ENCODE measurements at regions not wholly inside any gene's neighbourhood (a gene's known extent, or its start where the extent isn't known, plus 50 kb on each side); places are given as distances from the start of the nearest gene placed in this dataset.
"Not testable (repeated sequence)": the region's sequence is repeated elsewhere in the genome, so short reads cannot be mapped to it uniquely, and the experiment has no call there.

- intact Hi-C loops (cut with DNase I), result no loop called here
- Histone ChIP-seq H3K4me3 (no peak overlapping the region), H3K27ac (no peak overlapping the region), H3K9me3 (no peaks in the 10 kb centered on the region), H3K4me1 (ENCODE audit: insufficient read depth) (no peaks in the 10 kb centered on the region), H3K36me3 (no peaks in the 10 kb centered on the region), H3K27me3 (no peaks in the 10 kb centered on the region)
- DNase-seq, result no peak
- WGBS, 3 donors, result 87 to 95% (median 95%) methylated on average over 2 of the region's 2 CpGs
- no peak for TF ChIP-seq EP300 (IDR thresholded peaks at IDR 0.05)
Observed at GRCh38 chr16:72458035-72458434, 286.1 kb upstream of the PMFBP1 start.

DNA sequence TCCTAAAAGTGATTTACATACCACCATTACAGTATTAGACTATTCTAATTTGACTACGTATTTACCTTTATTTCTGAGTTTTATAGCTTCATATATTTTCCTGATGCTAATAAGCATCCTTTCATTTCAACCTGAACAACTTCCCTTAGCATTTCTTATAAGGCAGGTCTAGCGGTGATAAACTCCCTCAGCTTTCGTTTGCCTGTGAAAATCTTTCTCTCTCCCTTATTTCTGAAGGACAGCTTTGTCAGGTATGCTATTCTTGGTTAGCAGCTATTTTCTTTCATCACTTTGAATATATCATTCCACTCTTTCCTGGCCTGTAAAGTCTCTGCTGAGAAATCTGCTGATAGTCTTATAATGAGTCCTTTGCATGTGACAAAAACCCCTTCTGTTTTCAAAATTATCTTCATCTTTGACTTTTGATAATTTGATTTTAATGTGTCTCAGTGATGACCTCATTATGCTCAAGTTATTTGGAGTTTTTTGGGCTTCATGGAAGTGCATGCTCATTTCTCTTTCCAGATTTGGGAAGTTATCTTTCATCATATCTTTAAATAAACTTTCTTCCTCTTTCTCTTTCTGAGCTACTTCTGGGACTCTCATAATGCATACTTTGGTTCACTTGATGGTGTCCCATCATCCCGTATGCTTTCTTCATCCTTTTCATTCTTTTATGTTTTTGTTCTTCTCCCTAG is 285.4 kb upstream of the PMFBP1 start:
- Histone ChIP-seq H3K9me3 (no peaks in the 10 kb centered on the region), H3K27ac (no peak overlapping the region), H3K4me1 (ENCODE audit: insufficient read depth) (no peaks in the 10 kb centered on the region), H3K4me3 (no peak overlapping the region), H3K36me3 (no peaks in the 10 kb centered on the region), H3K27me3 (no peaks in the 10 kb centered on the region)
- DNase-seq, result no peak
- intact Hi-C loops (cut with DNase I), result no loop called here
- WGBS, 3 donors, result 94 to 97% (median 95%) methylated on average over 4 of the region's 4 CpGs
- no peak for TF ChIP-seq POLR2A (IDR thresholded peaks at IDR 0.05)
- no peak for TF ChIP-seq EP300 (IDR thresholded peaks at IDR 0.05)
- TF ChIP-seq CTCF (IDR thresholded peaks at IDR 0.05), result no peak

- Histone ChIP-seq H3K27me3 (no peaks in the 10 kb centered on the region), H3K27ac (no peak overlapping the region), H3K4me1 (ENCODE audit: insufficient read depth) (no peaks in the 10 kb centered on the region), H3K36me3 (no peaks in the 10 kb centered on the region), H3K9me3 (no peaks in the 10 kb centered on the region), H3K4me3 (no peak overlapping the region)
- 87 to 95% (median 93%) methylated on average over 2 of the region's 2 CpGs for WGBS, 3 donors
- TF ChIP-seq POLR2A (IDR thresholded peaks at IDR 0.05) (no peak), EP300 (IDR thresholded peaks at IDR 0.05) (no peak), CTCF (IDR thresholded peaks at IDR 0.05) (no peak)
- no peak for DNase-seq
- intact Hi-C loops (cut with DNase I), result no loop called here
Observed at GRCh38 chr16:72455743-72456659, 284.0 kb upstream of the PMFBP1 start.

GRCh38 chr16:72453856-72454255 is 281.9 kb upstream of the PMFBP1 start:
- intact Hi-C loops (cut with DNase I), result loop anchor here in 1 of 4 donors (2.0 kb wide), 1 partner anchor 15 kb away; no protein-coding TSS in a partner anchor
- not testable (repeated sequence) for H3K27me3 ChIP-seq; H3K36me3 ChIP-seq; DNase-seq; H3K9me3 ChIP-seq; H3K27ac ChIP-seq; H3K4me1 ChIP-seq (ENCODE audit: insufficient read depth); H3K4me3 ChIP-seq
- 90 to 94% (median 92%) methylated on average over 9 of the region's 9 CpGs for WGBS, 3 donors

DNA sequence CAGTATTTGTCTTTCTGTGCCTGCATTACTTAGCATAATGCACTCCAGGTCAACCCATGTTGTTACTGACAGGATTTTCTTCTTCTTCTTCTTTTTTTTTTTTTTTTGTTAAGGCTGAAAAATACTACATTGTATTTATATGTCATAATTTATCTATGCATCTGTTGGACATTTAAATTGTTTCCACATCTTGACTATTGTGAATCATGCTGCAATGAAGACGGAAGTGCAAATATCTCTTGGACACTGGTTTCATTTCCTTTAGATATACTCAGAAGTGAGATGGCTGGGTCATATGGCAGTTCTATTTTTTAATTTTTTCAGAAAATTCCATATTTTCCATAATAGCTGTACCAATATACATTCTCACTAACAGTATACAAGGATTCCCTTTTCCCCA is 272.7 kb upstream of the PMFBP1 start:
- no peaks in the 10 kb centered on the region for H3K4me1 ChIP-seq (ENCODE audit: insufficient read depth)
- TF ChIP-seq EP300 (IDR thresholded peaks at IDR 0.05), result no peak
- no peak for TF ChIP-seq POLR2A (IDR thresholded peaks at IDR 0.05)
- no peak for TF ChIP-seq CTCF (IDR thresholded peaks at IDR 0.05)
- H3K9me3 ChIP-seq, result no peaks in the 10 kb centered on the region
- intact Hi-C loops (cut with DNase I), result no loop called here
- H3K4me3 ChIP-seq, result no peak overlapping the region
- no peak overlapping the region for H3K27ac ChIP-seq
- WGBS, 3 donors, result 87 to 98% (median 87%) methylated on average over 1 of the region's 1 CpG
- H3K27me3 ChIP-seq, result no peaks in the 10 kb centered on the region
- H3K36me3 ChIP-seq, result no peaks in the 10 kb centered on the region
- no peak for DNase-seq
